H9 (cell line): ENCODE measurements at regions not wholly inside any gene's neighbourhood (a gene's known extent, or its start where the extent isn't known, plus 50 kb on each side); places are given as distances from the start of the nearest gene placed in this dataset.

Experiments used
- DNase-seq: peaks from one replicate; pipeline ENCODE4 v3.0.0-alpha.2; 2017
- H2AFZ ChIP-seq: one replicate; pipeline ENCODE4 v1.6.1; 2013; ENCODE audit warnings: mild to moderate bottlenecking, low read length, control low read depth, moderate library complexity
- H2AK5ac ChIP-seq: 2 replicates; pipeline ENCODE4 v1.6.1; 2013; ENCODE audit warnings: low read length, control low read depth, mixed read lengths; ENCODE audit not compliant: insufficient read length
- H2BK120ac ChIP-seq: one replicate; pipeline ENCODE4 v1.6.1; 2013; ENCODE audit warnings: low read depth, mild to moderate bottlenecking, low read length, control low read depth, inconsistent platforms; ENCODE audit not compliant: poor library complexity, severe bottlenecking
- H2BK12ac ChIP-seq: 2 replicates; pipeline ENCODE4 v1.6.1; 2013; ENCODE audit warnings: low read length, control low read depth, mixed read lengths, low read depth; ENCODE audit not compliant: insufficient read length
- H2BK15ac ChIP-seq: 2 replicates; pipeline ENCODE4 v1.6.1; 2013; ENCODE audit warnings: low read depth, low read length, control low read depth
- H2BK20ac ChIP-seq: one replicate; pipeline ENCODE4 v1.6.1; 2013; ENCODE audit warnings: low read depth, mild to moderate bottlenecking, low read length, control low read depth, inconsistent platforms; ENCODE audit not compliant: poor library complexity, severe bottlenecking
- H2BK5ac ChIP-seq: 2 replicates; pipeline ENCODE4 v1.6.1; 2013; ENCODE audit warnings: low read length, control low read depth, mixed read lengths; ENCODE audit not compliant: insufficient read length
- H3K14ac ChIP-seq: 2 replicates; pipeline ENCODE4 v1.6.1; 2013; ENCODE audit warnings: low read length, control low read depth; ENCODE audit not compliant: insufficient read depth
- H3K18ac ChIP-seq: 2 replicates; pipeline ENCODE4 v1.6.1; 2013; ENCODE audit warnings: low read depth, mild to moderate bottlenecking, mixed read lengths, low read length, control low read depth; ENCODE audit not compliant: insufficient read length
- H3K23ac ChIP-seq: 2 replicates; pipeline ENCODE4 v1.6.1; 2013; ENCODE audit warnings: low read length, control low read depth, mixed read lengths, low read depth; ENCODE audit not compliant: insufficient read length
- H3K23me2 ChIP-seq: 2 replicates; pipeline ENCODE4 v1.6.1; 2013; ENCODE audit warnings: low read depth, mild to moderate bottlenecking, mixed read lengths, low read length, control low read depth; ENCODE audit not compliant: insufficient read length, poor library complexity, severe bottlenecking
- H3K27ac ChIP-seq: 2 replicates; pipeline ENCODE4 v1.5.1; 2013; ENCODE audit warnings: low read length, control low read depth, mixed read lengths, low read depth; ENCODE audit not compliant: insufficient read length
- H3K27me3 ChIP-seq: 2 replicates; pipeline ENCODE4 v1.6.1; 2013; ENCODE audit warnings: low read length, control low read depth, inconsistent platforms; ENCODE audit not compliant: insufficient read depth
- H3K4ac ChIP-seq: 2 replicates; pipeline ENCODE4 v1.6.1; 2013; ENCODE audit warnings: low read depth, mild to moderate bottlenecking, control low read depth, inconsistent platforms, low read length, moderate library complexity
- H3K4me1 ChIP-seq: 2 replicates; pipeline ENCODE4 v1.6.1; 2013; ENCODE audit warnings: low read length, control low read depth, inconsistent platforms; ENCODE audit not compliant: insufficient read depth
- H3K4me2 ChIP-seq: 2 replicates; pipeline ENCODE4 v1.6.1; 2013; ENCODE audit warnings: low read length, control low read depth, mixed read lengths; ENCODE audit not compliant: insufficient read length, insufficient read depth
- H3K56ac ChIP-seq: 2 replicates; pipeline ENCODE4 v1.6.1; 2013; ENCODE audit warnings: low read depth, mild to moderate bottlenecking, mixed read lengths, low read length, control low read depth; ENCODE audit not compliant: insufficient read length
- H3K79me1 ChIP-seq: 2 replicates; pipeline ENCODE4 v1.6.1; 2013; ENCODE audit warnings: low read depth, mild to moderate bottlenecking, moderate library complexity, low read length, control low read depth, inconsistent platforms; ENCODE audit not compliant: insufficient read depth, poor library complexity, severe bottlenecking
- H3K79me2 ChIP-seq: 2 replicates; pipeline ENCODE4 v1.6.1; 2013; ENCODE audit warnings: low read length, control low read depth, inconsistent platforms; ENCODE audit not compliant: insufficient read depth
- H3K9ac ChIP-seq: 2 replicates; pipeline ENCODE4 v1.6.1; 2013; ENCODE audit warnings: low read length, control low read depth, mixed read lengths; ENCODE audit not compliant: insufficient read length; ENCODE audit errors: extremely low read depth
- H3K9me3 ChIP-seq: one replicate; pipeline ENCODE4 v1.6.1; 2013; ENCODE audit warnings: low read depth, low read length, inconsistent platforms; ENCODE audit not compliant: control insufficient read depth
- H3T11ph ChIP-seq: one replicate; pipeline ENCODE4 v1.6.1; 2013; ENCODE audit warnings: mild to moderate bottlenecking, low read length, control low read depth, inconsistent platforms
- H4K20me1 ChIP-seq: one replicate; pipeline ENCODE4 v1.6.1; 2013; ENCODE audit not compliant: control insufficient read depth, insufficient read length, insufficient read depth
- H4K5ac ChIP-seq: 2 replicates; pipeline ENCODE4 v1.6.1; 2013; ENCODE audit warnings: low read depth, mild to moderate bottlenecking, mixed read lengths, low read length, control low read depth; ENCODE audit not compliant: insufficient read length
- H4K8ac ChIP-seq: replicated peaks from 2 replicates; pipeline ENCODE4 v1.6.1; 2013; ENCODE audit warnings: low read length, control low read depth, mixed read lengths, low read depth; ENCODE audit not compliant: insufficient read length
- H4K91ac ChIP-seq: 2 replicates; pipeline ENCODE4 v1.6.1; 2013; ENCODE audit warnings: low read depth, mild to moderate bottlenecking, moderate library complexity, mixed read lengths, low read length, control low read depth; ENCODE audit not compliant: insufficient read length
- H3K27ac Mint-ChIP-seq, 3 experiments: 2 replicates in 2 of 3; 3 replicates in 1 of 3; pipeline ENCODE4 v1.8.0; 2020 to 2021; ENCODE audit warnings: mixed read lengths in 3 of 3, mild to moderate bottlenecking in 1 of 3, moderate library complexity in 1 of 3
- H3K27me3 Mint-ChIP-seq: 2 replicates; pipeline ENCODE4 v1.8.0; 2021; ENCODE audit warnings: low read depth, mild to moderate bottlenecking, moderate library complexity, mixed read lengths
- H3K36me3 Mint-ChIP-seq, 3 experiments: 2 replicates in 2 of 3; 3 replicates in 1 of 3; pipeline ENCODE4 v1.8.0; 2020 to 2021; ENCODE audit warnings: low read depth in 3 of 3, mixed read lengths in 3 of 3; ENCODE audit not compliant: insufficient read depth in 1 of 3
- H3K4me1 Mint-ChIP-seq, 2 experiments: 2 replicates each; pipeline ENCODE4 v1.8.0; 2020; ENCODE audit warnings: mixed read lengths in 2 of 2
- H3K4me3 Mint-ChIP-seq, 2 experiments: 2 replicates in 1 of 2; 3 replicates in 1 of 2; pipeline ENCODE4 v1.8.0; 2020 to 2021; ENCODE audit warnings: mild to moderate bottlenecking in 2 of 2, mixed read lengths in 2 of 2, moderate library complexity in 1 of 2
- H3K9me3 Mint-ChIP-seq, 2 experiments: 2 replicates in 1 of 2; 3 replicates in 1 of 2; pipeline ENCODE4 v1.8.0; 2020; ENCODE audit warnings: mild to moderate bottlenecking in 2 of 2, mixed read lengths in 2 of 2, moderate library complexity in 1 of 2
- WGBS: extraction: QIAGEN DNeasy Blood & Tissue Kit; methylation state at CpG from one replicate; pipeline ENCODE4 v1.1.7; 2013; ENCODE audit warnings: missing lambda C conversion rate, low lambda C conversion rate, mixed read lengths; ENCODE audit not compliant: insufficient read length; ENCODE audit errors: extremely low coverage; 5-methylcytosine and 5-hydroxymethylcytosine counted together
- TF ChIP-seq, protein P1 (sequence below): fragments of 200-600 bp; sonication (generic); conservative IDR thresholded peaks from 3 replicates; pipeline ENCODE4 v1.8.0; 2021; ENCODE audit warnings: antibody characterized with exemption, mild to moderate bottlenecking

DNA sequence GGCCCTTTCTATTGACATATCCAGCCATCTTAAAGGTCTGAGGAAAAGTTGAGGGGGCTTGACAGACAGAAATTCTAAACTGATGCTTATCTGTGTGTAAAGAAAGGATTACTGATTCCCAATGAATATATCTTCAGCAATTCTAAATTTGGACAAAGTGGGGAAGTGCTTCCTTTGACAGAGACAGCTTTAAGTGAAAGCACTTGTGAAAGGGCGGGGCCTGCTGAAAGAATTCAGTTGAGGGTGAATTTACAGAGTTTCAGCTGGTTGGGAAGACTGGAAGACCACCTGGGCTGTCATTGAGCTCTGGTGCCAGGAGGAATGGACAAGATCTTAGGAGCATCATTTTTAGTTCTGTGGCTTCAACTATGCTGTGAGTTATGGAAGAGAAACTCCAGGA lies 412.5 kb upstream of the OR4E1 start:
- H3K23me2 ChIP-seq = no peaks in the 10 kb centered on the region
- H3K27me3 Mint-ChIP-seq = no peaks in the 10 kb centered on the region; the same call in 1 of the 2 replicates
- no peak overlapping the region for H3K27ac ChIP-seq
- no peak overlapping the region for H3K56ac ChIP-seq
- H4K5ac ChIP-seq = no peak overlapping the region
- no peak overlapping the region for H3K9ac ChIP-seq
- H3K4me1 Mint-ChIP-seq = peaks cover 4 to 5% of the 10 kb centered on the region in 2 experiments
- H2BK20ac ChIP-seq = no peak overlapping the region
- no peak overlapping the region for H4K8ac ChIP-seq
- H3K79me2 ChIP-seq = no peaks in the 10 kb centered on the region
- H3K79me1 ChIP-seq = no peaks in the 10 kb centered on the region
- H2BK120ac ChIP-seq = no peak overlapping the region
- H3K27me3 ChIP-seq = no peaks in the 10 kb centered on the region
- no peak overlapping the region for H3K4ac ChIP-seq
- no peak overlapping the region for H2AK5ac ChIP-seq
- no peaks in the 10 kb centered on the region for H3K9me3 Mint-ChIP-seq
- H2BK5ac ChIP-seq = no peak overlapping the region
- H3K4me3 Mint-ChIP-seq = no peak overlapping the region
- no peak overlapping the region for H4K91ac ChIP-seq
- no peak overlapping the region for H2AFZ ChIP-seq
- H3K4me2 ChIP-seq = no peak overlapping the region
- no peak for DNase-seq
- no peak overlapping the region for H3K14ac ChIP-seq
- H3K9me3 ChIP-seq = no peaks in the 10 kb centered on the region
- H4K20me1 ChIP-seq = no peaks in the 10 kb centered on the region
- no peak overlapping the region for H3T11ph ChIP-seq
- TF ChIP-seq, protein P1, sequence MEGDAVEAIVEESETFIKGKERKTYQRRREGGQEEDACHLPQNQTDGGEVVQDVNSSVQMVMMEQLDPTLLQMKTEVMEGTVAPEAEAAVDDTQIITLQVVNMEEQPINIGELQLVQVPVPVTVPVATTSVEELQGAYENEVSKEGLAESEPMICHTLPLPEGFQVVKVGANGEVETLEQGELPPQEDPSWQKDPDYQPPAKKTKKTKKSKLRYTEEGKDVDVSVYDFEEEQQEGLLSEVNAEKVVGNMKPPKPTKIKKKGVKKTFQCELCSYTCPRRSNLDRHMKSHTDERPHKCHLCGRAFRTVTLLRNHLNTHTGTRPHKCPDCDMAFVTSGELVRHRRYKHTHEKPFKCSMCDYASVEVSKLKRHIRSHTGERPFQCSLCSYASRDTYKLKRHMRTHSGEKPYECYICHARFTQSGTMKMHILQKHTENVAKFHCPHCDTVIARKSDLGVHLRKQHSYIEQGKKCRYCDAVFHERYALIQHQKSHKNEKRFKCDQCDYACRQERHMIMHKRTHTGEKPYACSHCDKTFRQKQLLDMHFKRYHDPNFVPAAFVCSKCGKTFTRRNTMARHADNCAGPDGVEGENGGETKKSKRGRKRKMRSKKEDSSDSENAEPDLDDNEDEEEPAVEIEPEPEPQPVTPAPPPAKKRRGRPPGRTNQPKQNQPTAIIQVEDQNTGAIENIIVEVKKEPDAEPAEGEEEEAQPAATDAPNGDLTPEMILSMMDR = no peak
- no peaks in the 10 kb centered on the region for H3K36me3 Mint-ChIP-seq
- WGBS = no CpG with 5 or more reads among the region's 1 CpG
- no peak overlapping the region for H3K23ac ChIP-seq
- H2BK12ac ChIP-seq = no peak overlapping the region
- H2BK15ac ChIP-seq = no peak overlapping the region
- H3K18ac ChIP-seq = no peak overlapping the region
- H3K27ac Mint-ChIP-seq = no peak overlapping the region
- no peaks in the 10 kb centered on the region for H3K4me1 ChIP-seq
